Activated naive CD8-positive, alpha-beta T cell treated with anti-CD3 and anti-CD28 coated beads for 36 hours (primary cell): ENCODE measurements at regions not wholly inside any gene's neighbourhood (a gene's known extent, or its start where the extent isn't known, plus 50 kb on each side); places are given as distances from the start of the nearest gene placed in this dataset.

Experiments
- DNase-seq: peaks from one replicate; pipeline ENCODE4 v3.0.0; 2021
- H3K27ac Mint-ChIP-seq: one replicate; pipeline ENCODE4 v1.8.0; 2022; ENCODE audit warnings: mild to moderate bottlenecking, moderate library complexity, mixed read lengths
- H3K27me3 Mint-ChIP-seq: one replicate; pipeline ENCODE4 v1.8.0; 2022; ENCODE audit warnings: mild to moderate bottlenecking, mixed read lengths
- H3K36me3 Mint-ChIP-seq: one replicate; pipeline ENCODE4 v1.8.0; 2021; ENCODE audit warnings: mild to moderate bottlenecking, mixed read lengths
- H3K4me1 Mint-ChIP-seq: one replicate; pipeline ENCODE4 v1.8.0; 2021; ENCODE audit warnings: mixed read lengths
- H3K4me3 Mint-ChIP-seq: one replicate; pipeline ENCODE4 v1.8.0; 2022; ENCODE audit warnings: mild to moderate bottlenecking, moderate library complexity, mixed read lengths
- H3K9me3 Mint-ChIP-seq: one replicate; pipeline ENCODE4 v1.8.0; 2022; ENCODE audit warnings: mixed read lengths

DNA sequence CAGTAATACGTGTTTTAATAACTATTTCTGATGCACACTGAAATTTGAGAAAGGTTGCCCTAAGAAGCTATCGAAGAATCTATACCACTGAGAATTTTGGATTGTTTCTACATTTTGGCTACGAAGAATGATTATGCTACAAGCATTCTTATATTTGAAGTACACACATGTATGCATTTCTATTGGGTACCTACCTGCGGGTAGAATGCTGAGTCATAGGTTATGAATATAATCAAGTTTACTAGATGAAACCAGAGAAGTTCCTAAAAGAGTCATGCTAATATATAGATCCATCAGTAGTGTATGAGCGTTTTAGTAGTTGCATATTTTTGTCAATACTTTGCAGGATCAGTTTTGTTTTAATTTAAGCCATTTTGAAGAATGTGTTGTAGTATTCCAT is 62.0 kb upstream of the PCDH20 start:
- no peak overlapping the region for H3K4me3 Mint-ChIP-seq
- H3K36me3 Mint-ChIP-seq = no peaks in the 10 kb centered on the region
- H3K4me1 Mint-ChIP-seq = no peaks in the 10 kb centered on the region
- no peak for DNase-seq
- H3K9me3 Mint-ChIP-seq = peaks cover 11% of the 10 kb centered on the region
- no peak overlapping the region for H3K27ac Mint-ChIP-seq
- H3K27me3 Mint-ChIP-seq = no peaks in the 10 kb centered on the region

DNA sequence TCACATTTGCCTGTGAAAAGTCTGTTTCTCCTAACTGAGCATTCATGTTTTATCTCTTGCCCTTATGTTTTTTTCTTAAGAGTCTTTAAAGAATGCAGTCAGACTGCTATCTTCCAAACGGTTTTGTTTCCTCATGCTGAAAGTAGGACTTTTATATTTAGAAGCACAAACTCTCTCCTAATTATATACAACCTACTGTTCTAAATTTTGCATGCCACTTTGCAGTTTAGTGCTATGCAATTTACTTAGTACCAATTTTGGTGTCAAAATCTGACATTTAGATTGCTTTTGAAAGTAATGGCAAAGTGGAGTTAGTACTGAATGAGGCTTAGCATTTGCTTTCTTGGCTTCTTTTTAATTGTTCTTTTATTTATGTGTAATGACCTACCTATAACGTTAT is 55.1 kb upstream of the PCDH20 start:
- Mint-ChIP-seq H3K9me3 (no peaks in the 10 kb centered on the region), H3K27ac (no peak overlapping the region), H3K4me1 (no peaks in the 10 kb centered on the region), H3K36me3 (no peaks in the 10 kb centered on the region), H3K27me3 (no peaks in the 10 kb centered on the region), H3K4me3 (no peak overlapping the region)
- DNase-seq = no peak

DNA sequence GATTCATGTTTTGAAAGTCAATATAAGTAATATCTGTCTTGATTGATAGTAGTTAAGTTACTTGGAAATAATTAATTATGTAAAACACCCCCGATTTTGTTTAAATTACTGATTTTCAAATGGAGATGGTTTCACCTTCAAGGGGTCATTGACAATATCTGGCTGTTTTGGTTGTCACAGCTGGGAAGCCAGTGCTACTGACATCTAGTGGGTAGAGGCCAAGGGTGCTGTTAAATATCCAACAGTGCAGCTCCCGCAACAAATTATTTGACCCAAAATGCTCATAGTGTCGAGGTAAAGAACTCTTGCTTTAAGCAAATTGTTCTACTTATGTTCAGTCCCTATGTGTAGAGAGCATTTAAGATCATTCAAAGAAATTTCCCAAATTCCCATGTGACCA is 50.6 kb upstream of the PCDH20 start:
- Mint-ChIP-seq H3K4me3 (no peak overlapping the region), H3K9me3 (no peaks in the 10 kb centered on the region), H3K4me1 (no peaks in the 10 kb centered on the region), H3K36me3 (no peaks in the 10 kb centered on the region), H3K27ac (no peak overlapping the region), H3K27me3 (no peaks in the 10 kb centered on the region)
- DNase-seq = no peak
